ENCODE measurements at regions not wholly inside any gene's neighbourhood (a gene's known extent, or its start where the extent isn't known, plus 50 kb on each side); places are given as distances from the start of the nearest gene placed in this dataset.
"Not testable (repeated sequence)": the region's sequence is repeated elsewhere in the genome, so short reads cannot be mapped to it uniquely, and the experiment has no call there.

DNA sequence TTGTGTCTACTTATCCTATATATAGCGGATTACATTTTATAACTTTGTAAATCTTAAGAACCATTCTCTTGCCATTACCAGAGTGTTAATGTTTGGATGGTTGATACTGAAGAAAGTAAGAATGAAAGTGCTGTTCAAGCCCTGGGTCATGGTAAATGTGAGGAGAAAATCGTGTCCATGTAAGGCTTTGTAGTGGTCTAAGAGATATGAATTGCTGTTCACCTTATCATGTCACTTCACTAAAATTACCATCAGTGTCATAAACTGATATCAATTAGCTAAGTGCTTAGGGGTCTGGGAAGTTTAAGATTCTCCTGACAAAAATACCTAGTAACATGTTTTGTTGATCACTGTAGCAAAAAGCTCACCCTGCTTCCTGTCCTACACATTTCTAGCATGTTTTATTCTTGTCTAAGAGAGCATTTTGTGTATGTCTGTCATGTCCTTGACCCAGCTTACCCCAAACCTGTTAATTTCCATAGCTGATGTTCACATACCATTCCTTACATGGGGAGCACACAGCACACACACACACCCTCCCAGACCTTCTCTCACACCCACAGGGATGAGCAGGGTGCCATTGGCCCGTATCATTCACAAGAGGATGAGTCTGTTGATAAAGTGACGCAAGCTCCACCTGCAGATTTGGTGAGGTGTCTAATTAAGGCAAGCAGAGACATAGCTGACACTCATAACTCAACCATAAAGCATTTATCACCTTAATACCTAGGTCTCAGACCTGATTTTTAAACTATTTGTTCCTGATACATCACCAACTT is 125.1 kb upstream of the PAM start:
- H2AFZ ChIP-seq (ENCODE audit: low read depth, low read length) = no peak overlapping the region
- H3K36me3 ChIP-seq (ENCODE audit: insufficient read depth, low read length) = no peaks in the 10 kb centered on the region
- H3K36me3 Mint-ChIP-seq (ENCODE audit: low read depth, unreplicated experiment) = no peaks in the 10 kb centered on the region
- H3K4me2 ChIP-seq (ENCODE audit: low read length) = no peak overlapping the region
- peaks cover 14% of the 10 kb centered on the region for H3K4me1 ChIP-seq (ENCODE audit: insufficient read depth, low read length)
- TF ChIP-seq, protein P1, sequence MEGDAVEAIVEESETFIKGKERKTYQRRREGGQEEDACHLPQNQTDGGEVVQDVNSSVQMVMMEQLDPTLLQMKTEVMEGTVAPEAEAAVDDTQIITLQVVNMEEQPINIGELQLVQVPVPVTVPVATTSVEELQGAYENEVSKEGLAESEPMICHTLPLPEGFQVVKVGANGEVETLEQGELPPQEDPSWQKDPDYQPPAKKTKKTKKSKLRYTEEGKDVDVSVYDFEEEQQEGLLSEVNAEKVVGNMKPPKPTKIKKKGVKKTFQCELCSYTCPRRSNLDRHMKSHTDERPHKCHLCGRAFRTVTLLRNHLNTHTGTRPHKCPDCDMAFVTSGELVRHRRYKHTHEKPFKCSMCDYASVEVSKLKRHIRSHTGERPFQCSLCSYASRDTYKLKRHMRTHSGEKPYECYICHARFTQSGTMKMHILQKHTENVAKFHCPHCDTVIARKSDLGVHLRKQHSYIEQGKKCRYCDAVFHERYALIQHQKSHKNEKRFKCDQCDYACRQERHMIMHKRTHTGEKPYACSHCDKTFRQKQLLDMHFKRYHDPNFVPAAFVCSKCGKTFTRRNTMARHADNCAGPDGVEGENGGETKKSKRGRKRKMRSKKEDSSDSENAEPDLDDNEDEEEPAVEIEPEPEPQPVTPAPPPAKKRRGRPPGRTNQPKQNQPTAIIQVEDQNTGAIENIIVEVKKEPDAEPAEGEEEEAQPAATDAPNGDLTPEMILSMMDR (IDR thresholded peaks at IDR 0.05; ENCODE audit: insufficient read depth, low read depth, low read length) = no peak
- no peak for TF ChIP-seq EZH2 (IDR thresholded peaks at IDR 0.05; ENCODE audit: insufficient read depth, low read length)
- peaks cover 14% of the 10 kb centered on the region for H3K4me1 Mint-ChIP-seq (ENCODE audit: low read depth, unreplicated experiment)
- no peaks in the 10 kb centered on the region for H3K27me3 ChIP-seq (ENCODE audit: insufficient read depth, low read length)
- H3K4me3 Mint-ChIP-seq (ENCODE audit: unreplicated experiment) = no peak overlapping the region
- no peak overlapping the region for H3K4me3 ChIP-seq (ENCODE audit: insufficient read depth, low read depth, low read length)
- H3K9ac ChIP-seq (ENCODE audit: low read length) = no peak overlapping the region
- H3K9me3 Mint-ChIP-seq (ENCODE audit: unreplicated experiment) = peaks cover 10% of the 10 kb centered on the region
- no peak overlapping the region for H3K27ac Mint-ChIP-seq (ENCODE audit: unreplicated experiment)
- DNase-seq (ENCODE audit: low read depth) (no peak), FAIRE-seq (no peak)
- no peaks in the 10 kb centered on the region for H4K20me1 ChIP-seq (ENCODE audit: insufficient read depth, low read length)
- no peaks in the 10 kb centered on the region for H3K79me2 ChIP-seq (ENCODE audit: insufficient read depth, low read length)
- no peak overlapping the region for H3K27ac ChIP-seq (ENCODE audit: low read depth, low read length)
- no peaks in the 10 kb centered on the region for H3K9me3 ChIP-seq (ENCODE audit: insufficient read depth, low read depth, low read length)
- no peaks in the 10 kb centered on the region for H3K27me3 Mint-ChIP-seq (ENCODE audit: low read depth, unreplicated experiment)

DNA sequence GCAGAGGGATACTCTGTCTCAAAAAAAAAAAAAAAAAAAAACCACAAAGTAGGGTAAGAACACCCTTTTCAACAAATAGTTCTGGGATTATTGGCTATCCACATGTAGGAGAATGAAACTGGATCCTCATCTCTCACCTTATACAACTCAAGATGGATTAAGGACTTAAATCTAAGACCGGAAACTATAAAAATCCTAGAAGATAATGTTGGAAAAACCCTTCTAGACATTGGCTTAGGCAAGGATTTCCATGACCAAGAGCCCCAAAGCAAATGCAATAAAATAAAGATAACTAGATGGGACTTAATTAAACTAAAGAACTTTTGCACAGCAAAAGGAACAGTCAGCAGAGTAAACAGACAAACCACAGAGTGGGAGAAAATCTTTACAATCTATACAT is 119.7 kb upstream of the PAM start:
- not testable (repeated sequence) for H3K9ac ChIP-seq (ENCODE audit: low read length); FAIRE-seq; H3K4me3 ChIP-seq (ENCODE audit: insufficient read depth, low read depth, low read length); H3K4me1 Mint-ChIP-seq (ENCODE audit: low read depth, unreplicated experiment); H3K9me3 ChIP-seq (ENCODE audit: insufficient read depth, low read depth, low read length); H3K27ac Mint-ChIP-seq (ENCODE audit: unreplicated experiment); H2AFZ ChIP-seq (ENCODE audit: low read depth, low read length); DNase-seq (ENCODE audit: low read depth); H4K20me1 ChIP-seq (ENCODE audit: insufficient read depth, low read length); H3K4me1 ChIP-seq (ENCODE audit: insufficient read depth, low read length); H3K27me3 Mint-ChIP-seq (ENCODE audit: low read depth, unreplicated experiment); H3K36me3 Mint-ChIP-seq (ENCODE audit: low read depth, unreplicated experiment); H3K27ac ChIP-seq (ENCODE audit: low read depth, low read length); H3K27me3 ChIP-seq (ENCODE audit: insufficient read depth, low read length); H3K79me2 ChIP-seq (ENCODE audit: insufficient read depth, low read length); H3K36me3 ChIP-seq (ENCODE audit: insufficient read depth, low read length); H3K4me3 Mint-ChIP-seq (ENCODE audit: unreplicated experiment); H3K4me2 ChIP-seq (ENCODE audit: low read length)
- peaks cover 10% of the 10 kb centered on the region for H3K9me3 Mint-ChIP-seq (ENCODE audit: unreplicated experiment)

DNA sequence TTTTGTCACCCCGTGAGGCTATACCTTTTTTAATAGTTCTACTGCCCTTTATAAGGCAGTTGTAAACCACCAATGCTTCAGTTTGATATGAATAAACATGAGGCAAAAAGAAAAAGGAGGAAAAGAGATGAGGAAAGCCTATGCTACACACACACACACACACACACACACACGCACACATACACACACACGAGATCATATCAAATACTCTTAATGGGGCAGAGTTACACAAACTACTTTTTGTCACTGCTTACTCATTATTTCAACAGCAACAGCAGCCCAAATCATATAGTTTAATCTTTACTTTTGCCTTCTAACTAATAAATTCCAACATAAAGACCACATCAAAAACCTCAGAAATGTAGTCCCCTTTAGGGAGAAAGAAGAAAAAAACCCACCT is 116.8 kb upstream of the PAM start:
- Mint-ChIP-seq H3K27me3 (ENCODE audit: low read depth, unreplicated experiment) (no peaks in the 10 kb centered on the region), H3K4me1 (ENCODE audit: low read depth, unreplicated experiment) (no peaks in the 10 kb centered on the region), H3K36me3 (ENCODE audit: low read depth, unreplicated experiment) (no peaks in the 10 kb centered on the region), H3K9me3 (ENCODE audit: unreplicated experiment) (peaks cover 8% of the 10 kb centered on the region), H3K27ac (ENCODE audit: unreplicated experiment) (no peak overlapping the region), H3K4me3 (ENCODE audit: unreplicated experiment) (no peak overlapping the region)
- Histone ChIP-seq H3K4me2 (ENCODE audit: low read length) (no peak overlapping the region), H3K27me3 (ENCODE audit: insufficient read depth, low read length) (no peaks in the 10 kb centered on the region), H3K79me2 (ENCODE audit: insufficient read depth, low read length) (no peaks in the 10 kb centered on the region), H3K27ac (ENCODE audit: low read depth, low read length) (no peak overlapping the region), H4K20me1 (ENCODE audit: insufficient read depth, low read length) (no peaks in the 10 kb centered on the region), H3K4me3 (ENCODE audit: insufficient read depth, low read depth, low read length) (no peak overlapping the region), H2AFZ (ENCODE audit: low read depth, low read length) (no peak overlapping the region), H3K4me1 (ENCODE audit: insufficient read depth, low read length) (no peaks in the 10 kb centered on the region), H3K9me3 (ENCODE audit: insufficient read depth, low read depth, low read length) (no peaks in the 10 kb centered on the region), H3K36me3 (ENCODE audit: insufficient read depth, low read length) (no peaks in the 10 kb centered on the region), H3K9ac (ENCODE audit: low read length) (no peak overlapping the region)
- no peak for FAIRE-seq
- no peak for DNase-seq (ENCODE audit: low read depth)
- TF ChIP-seq, protein P1 (IDR thresholded peaks at IDR 0.05; ENCODE audit: insufficient read depth, low read depth, low read length) = no peak
- TF ChIP-seq EZH2 (IDR thresholded peaks at IDR 0.05; ENCODE audit: insufficient read depth, low read length) = no peak
